ENCODE measurements at regions not wholly inside any gene's neighbourhood (a gene's known extent, or its start where the extent isn't known, plus 50 kb on each side); places are given as distances from the start of the nearest gene placed in this dataset.
"Not testable (repeated sequence)": the region's sequence is repeated elsewhere in the genome, so short reads cannot be mapped to it uniquely, and the experiment has no call there.

DNA sequence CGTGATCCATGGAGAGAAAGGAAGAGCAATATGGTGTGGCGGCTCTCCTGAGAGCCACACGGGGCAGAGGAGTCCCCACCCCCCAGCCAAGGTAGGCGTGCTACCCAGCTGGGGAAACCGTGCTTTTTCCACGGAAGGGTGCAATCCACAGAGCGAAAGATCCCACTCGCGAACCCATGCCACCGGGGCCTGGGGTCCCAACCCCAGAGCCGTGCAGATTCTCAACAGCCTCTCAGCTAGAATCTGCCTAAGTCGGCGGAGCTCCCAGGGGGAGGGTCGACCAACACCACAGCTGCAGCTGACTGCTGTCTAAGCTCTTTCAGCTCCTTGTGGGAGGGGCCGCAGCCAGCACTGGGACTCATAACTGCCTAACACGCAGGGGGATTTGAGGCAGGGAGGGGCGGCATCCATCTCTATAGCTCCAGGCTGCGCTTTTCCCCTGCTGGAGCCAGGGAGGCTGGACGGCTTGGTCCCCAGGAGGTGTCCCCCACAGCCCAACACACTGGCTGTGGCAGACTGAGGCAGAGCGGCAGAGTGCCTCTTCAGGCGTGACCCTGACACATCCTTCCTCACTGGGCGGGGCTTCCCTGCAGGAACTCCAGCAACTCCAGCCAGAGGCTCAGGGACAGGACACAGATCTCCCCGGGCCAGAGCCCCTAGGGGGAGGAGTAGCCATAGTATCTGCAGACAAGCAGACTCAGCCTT is 107.6 kb upstream of the ZBTB20 start:
- DNase-seq, result no peak

DNA sequence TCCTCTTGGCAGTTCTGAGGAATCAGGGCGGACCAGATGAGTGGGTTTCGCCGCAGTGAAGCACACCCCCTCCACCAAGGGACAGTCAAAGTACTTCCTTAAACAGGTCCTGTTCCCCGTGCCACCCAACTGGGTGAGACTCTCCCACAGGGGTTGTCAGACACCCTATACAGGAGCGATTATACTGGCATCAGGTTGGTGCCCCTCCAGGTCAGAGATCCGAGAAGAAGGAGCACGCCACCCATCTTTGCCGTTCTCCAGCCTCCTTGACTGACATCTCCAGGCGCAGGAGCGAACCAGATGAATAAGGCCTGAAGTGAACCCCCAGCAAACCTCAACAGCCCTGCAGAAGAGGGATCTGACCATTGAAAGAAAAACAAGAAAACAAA is 108.1 kb upstream of the ZBTB20 start:
- DNase-seq, result no peak

DNA sequence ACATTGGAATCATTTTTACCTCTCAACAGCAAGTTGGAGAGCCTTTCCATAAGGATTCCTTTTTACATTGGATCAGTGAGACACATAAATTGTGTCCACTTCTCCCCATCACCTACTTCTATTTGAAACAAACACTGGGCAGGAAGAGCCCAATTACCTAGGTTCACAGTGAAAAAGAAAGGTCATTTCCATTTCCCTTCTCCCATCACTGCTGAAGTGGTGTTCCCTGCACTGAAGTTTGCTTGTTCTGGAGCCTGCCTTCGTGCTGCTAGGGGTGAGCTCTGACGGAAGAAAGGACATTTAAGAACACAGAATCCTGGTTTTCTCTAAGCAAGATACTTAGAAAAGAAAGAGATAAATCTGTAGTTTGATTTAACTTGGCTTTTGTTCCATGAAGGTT is 123.8 kb upstream of the ZBTB20 start:
- no peak for DNase-seq

DNA sequence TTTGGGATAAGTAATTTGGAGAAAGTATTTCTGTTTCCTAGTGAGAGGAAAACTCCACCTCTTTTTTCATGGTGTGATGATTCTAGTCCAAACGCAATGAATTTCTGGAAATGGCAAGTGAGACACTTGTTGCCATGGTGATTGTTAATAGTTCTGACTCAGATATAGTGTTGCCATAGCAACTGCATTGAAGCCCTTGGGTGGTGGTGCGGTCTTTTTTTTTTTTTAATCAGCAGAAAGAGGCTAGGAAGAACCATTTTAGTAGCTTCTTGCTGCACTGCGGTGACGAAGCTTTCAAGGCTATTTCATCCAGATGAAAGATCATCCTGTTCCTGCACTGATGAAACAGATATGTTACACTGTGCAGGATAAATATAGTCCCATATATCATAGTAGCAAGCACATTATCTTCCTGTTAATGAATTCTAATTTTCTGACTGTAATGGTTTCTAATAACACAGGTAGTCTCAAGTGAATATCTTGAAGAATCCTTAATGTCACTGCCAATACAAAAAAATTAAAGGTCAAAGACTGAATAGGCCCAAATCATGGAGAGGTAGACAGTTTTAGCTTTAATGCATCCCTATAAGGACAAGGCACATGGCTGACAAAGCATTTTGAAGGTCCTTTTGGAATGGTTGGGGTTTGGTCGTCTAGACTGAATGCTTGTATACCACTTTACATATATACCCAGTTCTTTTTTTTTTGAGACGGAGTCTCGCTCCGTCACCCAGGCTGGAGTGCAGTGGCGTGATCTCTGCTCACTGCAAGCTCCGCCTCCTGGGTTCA is 125.1 kb upstream of the ZBTB20 start:
- peak; percentile 37 to 68 for DNase-seq

DNA sequence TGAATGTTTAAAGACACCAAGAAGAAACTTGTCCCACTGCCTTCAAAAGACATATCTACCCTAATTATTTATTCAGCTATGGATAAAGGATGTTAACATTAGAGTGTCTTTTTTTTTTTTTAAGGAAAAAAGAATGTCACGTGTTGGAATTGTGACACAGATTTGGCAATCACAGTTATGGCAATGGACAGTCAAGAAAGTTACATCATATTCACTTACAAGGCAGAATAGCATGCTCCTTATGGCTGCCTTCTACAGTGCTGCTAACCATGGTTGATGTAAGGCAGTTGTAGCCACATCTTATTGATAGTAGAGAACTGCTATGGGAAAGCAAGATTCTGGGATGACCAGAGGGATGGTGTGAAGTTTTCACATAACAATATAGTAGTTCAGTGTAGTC is 128.8 kb upstream of the ZBTB20 start:
- no peak for DNase-seq

DNA sequence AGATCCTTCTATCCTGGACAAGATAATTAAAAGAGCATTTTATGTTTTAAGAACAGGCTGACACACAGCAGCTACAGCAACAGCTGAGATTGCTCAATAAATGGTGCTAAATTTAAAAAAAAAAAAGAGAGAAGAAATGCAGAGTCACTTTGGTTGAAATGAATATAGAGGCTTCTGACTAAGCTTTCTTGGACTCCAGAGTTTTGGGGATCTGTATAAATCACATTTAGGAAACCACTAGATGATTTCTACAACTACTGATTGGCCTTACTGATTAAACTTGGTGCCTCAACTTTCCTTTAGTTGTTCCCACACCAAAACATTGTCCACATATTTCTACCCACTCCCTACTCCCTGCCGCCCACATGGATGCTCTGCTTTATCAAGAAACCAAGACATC is 132.9 kb upstream of the ZBTB20 start:
- DNase-seq, result no peak

DNA sequence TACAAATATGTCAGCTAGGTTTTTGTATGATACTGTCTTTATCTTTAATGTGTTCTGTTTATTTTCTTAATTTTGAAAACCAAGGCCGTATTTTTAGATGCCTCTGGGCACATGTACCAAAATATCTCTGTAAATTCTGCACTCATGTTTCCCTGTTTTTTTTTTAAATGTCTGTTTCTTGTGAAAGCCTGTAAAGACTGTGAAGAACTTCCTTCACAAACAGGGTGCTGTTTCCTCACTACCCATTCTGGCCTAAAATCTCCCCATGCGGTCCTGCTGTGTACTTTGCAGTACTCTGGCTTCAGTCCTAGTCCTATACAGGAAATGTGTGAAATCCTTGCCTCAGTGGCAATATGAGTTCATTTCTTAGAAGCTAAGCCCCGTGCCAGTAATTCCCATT is 133.4 kb upstream of the ZBTB20 start:
- DNase-seq, result no peak

DNA sequence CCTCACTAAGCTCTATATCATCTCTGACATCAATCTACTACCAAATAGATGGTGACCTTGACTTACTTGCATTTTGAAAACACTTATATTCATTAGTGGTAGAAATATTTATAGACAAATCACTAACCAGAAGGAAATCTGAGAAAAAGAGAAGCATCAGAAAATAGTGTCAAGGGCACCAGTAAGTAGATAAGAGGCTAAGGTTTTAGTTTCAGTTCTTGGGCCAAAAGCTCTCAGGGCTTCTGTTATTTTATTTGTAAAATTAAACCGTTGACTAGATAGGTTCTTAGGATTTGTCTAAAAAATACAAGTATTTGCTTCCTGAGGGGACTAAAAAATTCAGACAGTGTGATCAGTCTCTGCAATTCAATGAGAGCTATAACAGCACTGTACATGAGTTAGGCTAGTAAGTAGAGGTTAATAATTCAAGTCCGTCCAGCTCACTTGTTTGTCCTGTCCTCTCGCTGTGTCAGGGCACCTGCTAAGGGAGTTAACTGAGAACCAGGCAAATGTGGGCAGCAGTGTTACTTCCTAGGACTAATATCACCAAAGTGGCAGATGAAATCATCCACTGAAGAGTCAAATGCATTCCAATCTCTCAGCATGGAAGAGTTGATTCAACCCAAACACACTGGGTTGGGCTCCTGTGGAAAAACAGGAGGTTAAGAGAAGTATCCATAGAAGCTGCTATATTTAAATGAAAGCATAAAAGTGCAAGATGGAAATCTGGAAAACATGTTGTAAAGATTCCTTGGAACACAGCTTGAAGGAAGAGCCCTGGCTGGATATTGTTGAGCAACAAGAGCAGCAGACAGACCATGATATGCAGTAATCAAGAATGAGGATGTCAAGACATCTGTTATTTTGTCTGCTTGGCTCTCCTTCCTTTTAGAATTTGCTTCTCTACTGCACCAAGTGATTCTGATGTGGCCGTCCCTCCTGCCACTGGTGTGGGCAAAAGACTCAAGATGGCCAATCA is 134.9 kb upstream of the ZBTB20 start:
- DNase-seq, result no peak

DNA sequence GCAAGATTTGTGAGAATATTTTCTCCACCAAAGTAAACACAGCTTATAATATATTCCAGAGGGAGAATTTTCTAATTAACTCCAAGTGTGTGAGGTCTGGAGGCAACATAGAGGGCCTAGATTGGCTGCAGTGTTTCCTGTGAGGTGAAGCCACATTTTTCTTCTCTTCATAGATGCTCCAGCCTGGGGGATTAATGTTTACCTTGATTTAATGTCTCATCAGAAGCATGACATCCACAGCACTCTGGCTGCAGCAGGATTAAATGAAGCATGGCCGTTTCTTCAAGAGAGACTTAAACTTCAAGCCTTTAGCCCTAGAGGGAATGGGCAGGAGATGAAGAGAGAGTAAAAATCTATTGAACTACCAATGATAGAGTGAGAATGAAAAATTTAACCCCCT is 137.9 kb upstream of the ZBTB20 start:
- DNase-seq, result no peak

DNA sequence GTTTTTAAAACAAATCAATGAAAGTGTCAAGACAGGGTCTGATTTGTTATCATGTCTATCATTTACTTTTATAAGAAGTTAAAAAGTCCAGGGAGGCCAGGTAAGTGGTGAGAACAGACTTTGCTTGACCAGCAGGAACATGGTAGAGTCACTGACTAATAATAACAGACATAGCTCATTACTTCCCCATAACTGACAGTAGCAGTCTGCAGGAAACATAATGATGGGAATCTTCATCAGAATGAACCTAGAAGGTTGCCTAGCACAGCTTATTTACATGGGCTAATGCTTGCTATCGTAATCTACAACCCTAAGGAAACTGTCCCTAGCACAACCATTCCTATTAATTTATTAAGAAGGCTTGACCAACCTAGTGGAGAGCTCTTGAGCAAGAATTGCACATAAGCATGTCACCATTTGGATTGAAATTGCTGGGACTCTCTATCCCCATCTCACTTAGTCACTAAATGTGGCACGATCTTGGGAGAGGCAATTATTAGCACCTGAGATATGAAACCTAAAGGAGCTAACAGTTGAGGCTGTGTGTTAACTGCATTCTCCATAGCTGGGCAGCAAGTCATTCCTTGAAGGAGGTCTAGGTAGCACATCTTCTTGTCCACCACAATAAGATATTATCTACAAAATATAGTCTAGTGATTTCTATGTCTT is 139.6 kb upstream of the ZBTB20 start:
- DNase-seq, result no peak

DNA sequence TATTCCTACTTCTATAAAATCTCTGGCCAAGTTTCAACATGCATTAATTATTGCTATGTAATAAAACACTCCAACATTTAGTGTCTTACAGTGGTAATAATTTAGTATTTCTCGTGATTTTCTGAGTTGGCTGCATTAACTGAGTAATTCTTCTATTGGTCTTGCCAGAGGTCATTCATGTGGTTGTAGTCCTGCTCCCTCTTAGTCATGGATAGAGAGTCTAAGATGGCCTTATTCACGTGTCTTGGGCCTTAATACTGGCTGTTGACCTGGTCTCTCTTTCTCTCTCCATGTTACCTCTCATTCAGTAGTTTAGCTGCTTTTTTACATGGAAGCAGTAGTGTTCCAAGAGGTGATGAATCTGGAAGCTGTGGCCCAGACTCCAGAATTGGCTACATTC is 140.1 kb upstream of the ZBTB20 start:
- DNase-seq, result no peak

DNA sequence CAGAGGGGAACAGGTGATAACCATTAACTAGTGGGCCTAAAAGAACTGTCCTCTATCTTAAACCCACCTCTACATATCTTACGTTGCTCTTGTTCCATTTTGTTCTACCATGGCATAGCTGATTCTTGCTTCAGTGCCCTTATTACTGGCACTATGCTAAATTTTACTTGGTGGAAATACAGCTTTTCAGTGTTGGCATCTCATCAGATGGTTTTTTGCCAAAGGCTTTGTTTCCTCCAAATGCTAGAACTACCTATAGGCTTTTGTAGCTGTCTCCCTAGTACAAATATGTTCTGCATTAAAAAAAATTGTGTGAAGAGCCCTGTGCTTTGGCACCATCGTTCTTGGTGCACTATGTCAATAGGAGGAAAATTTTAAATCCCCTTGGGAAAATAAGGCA is 145.0 kb upstream of the ZBTB20 start:
- no peak for DNase-seq

DNA sequence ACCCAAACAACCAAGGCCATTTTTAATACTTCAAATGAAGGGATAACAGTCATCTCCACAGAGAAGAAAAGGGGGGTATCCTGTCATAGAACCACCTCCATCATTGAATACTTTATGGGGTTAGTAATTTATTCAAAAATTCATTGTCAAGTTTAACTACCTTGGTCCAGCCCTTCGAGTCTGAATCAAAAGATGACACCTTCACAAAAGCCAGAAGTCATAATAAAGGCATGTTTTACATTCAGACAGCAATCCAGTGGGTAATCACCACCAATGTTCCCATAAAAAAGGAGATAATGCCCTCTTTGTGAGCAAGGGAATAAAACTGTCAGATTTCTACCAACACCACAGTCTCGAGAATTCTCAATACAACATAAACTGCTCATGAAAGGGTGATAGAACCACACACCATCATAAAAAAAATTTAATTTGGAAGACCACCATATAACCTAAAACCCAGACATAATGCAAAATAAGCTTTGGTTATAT is 145.6 kb upstream of the ZBTB20 start:
- DNase-seq, result no peak

DNA sequence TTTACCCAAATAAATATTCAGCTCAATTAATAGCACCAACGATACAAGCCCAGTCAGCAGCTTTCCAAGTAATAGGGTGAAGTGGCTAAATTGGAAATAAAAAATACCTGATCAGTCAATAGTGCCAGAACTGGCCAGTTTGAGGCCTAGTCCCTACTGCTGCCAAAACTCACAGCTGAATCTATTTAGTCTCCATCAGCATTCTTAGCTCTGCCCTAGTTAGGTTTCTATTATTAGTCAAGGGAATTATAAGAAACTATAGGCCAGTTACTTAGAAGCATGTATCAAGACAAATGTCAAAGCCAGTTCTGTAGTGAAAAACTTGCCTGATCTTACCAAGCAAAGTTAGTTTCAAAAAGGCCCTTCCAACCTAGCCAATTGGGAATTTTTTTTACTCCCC is 146.2 kb upstream of the ZBTB20 start:
- no peak for DNase-seq

DNA sequence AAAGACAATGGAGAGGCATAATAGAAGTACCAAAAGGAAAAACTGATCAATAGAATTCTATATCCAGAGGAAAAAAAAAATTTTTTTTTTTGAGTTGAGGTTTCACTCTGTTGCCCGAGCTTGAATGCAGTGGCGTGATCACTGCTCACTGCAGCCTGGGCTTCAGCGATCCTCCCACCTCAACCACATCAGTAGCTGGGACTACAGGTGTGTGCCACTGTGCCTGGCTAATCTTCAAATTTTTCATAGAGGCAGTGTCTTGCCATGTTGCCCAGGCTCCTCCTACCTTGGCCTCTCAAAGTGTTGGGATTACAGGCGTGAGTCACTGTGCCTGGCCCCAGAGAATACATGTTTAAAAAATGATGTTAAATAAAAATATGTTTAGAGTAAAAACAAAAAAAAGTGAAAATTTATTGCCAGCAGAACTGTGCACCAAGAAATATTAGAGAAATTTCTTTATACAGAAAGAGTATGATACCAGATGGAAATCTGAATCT is 154.3 kb upstream of the ZBTB20 start:
- DNase-seq, result no peak

DNA sequence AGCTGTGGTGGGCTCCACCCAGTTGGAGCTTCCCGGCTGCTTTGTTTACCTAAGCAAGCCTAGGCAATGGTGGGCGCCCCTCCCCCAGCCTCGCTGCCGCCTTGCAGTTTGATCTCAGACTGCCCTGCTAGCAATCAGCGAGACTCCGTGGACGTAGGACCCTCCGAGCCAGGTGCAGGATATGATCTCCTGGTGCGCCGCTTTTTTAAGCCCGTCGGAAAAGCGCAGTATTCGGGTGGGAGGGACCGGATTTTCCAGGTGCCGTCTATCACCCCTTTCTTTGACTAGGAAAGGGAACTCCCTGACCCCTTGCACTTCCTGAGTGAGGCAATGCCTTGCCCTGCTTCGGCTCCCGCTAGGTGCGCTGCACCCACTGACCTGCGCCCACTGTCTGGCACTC is 170.9 kb upstream of the ZBTB20 start:
- not testable (repeated sequence) for DNase-seq

DNA sequence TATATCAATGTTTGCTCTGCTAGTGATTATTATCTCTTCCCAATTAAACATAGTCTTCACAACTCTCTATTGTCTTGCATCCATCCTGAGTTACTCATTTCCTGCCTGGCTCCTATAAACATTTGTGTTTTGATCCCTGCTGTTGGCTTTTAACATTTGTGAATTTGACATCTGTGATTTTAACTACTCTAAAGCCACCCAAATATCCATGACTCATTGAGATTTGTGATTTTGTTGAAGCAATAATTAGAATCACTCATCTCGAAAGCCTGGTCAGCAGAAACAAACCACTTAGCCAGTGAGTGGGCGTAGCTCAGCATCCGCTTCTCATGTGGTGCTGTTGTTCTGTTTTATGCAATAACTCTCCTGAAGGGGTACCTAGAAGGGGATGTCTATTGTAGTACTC is 174.3 kb upstream of the ZBTB20 start:
- no peak for DNase-seq

DNA sequence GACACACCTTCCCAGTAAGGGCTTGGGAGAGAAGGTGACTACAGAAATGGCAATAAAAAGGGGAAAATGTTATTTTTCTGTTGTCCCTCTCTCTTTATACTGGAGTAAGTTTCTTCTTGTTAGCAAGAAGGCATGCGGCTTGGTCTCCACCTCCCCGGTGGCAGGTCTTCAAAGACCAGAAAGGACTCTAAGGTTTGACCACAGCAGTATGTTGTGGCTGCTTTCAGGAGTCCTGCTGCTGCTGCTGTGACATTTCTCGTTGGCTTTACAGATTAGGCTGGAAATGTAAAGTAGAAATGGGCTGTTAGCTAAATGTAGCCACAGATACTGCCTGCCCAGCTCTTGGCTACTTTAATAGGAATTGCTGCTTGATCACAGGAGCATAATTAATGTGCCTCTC is 175.8 kb upstream of the ZBTB20 start:
- DNase-seq, result no peak

DNA sequence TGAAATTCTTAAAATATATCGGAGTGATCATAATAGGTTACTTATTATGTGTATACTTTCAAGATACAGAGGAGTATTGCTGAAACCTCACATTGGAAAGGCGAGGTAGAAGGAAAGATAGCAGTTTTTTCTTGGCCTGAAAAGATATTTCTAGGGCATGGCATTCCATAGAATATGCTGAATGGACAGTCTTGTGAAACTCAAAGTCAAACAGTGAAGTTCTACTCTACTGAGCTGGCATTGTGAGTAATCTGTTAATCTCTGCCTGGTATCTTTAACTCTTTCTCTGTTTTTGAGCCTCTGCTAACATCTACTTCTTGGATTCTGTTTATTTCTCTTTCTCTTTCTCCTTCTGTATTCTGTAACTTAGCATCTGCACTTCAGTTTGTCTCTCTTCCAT is 176.3 kb upstream of the ZBTB20 start:
- DNase-seq, result no peak

DNA sequence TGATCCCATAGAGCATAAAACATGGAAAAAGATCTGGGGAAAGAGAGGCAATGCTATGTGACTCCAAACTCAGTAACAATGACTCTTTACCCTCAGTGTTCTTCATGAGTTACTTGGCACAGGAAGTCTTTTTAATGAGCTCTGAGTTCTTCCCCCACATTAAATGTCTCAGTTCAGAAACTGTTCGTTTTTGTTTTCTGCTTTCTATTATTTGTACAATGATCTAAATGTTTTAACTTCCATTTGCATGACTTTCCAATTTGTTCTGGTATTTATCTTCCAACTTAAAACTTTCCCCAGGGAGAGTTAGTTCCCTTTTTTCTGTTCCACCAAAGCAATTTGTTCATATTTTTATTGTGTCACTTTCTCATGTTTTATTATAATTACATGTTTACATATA is 177.0 kb upstream of the ZBTB20 start:
- no peak for DNase-seq

DNA sequence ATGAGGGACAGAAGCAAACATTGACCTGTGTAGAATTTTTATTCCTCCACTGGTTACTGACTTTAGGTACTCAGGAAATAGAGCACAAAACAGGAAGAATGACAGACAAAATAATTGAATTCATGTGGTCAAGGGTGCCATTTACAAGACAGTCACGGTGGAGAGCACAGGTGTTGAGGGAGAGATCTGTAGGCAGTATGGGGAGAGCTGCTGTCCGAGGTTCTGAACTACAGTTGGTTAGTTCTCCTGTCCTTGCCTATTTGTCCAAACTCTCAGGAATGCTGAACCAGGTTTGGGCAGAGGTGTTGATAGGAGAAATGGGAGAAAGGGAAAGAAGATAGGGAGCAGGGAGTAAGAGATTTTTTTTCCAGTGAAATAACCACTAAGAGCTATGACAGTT is 178.5 kb upstream of the ZBTB20 start:
- DNase-seq, result no peak

DNA sequence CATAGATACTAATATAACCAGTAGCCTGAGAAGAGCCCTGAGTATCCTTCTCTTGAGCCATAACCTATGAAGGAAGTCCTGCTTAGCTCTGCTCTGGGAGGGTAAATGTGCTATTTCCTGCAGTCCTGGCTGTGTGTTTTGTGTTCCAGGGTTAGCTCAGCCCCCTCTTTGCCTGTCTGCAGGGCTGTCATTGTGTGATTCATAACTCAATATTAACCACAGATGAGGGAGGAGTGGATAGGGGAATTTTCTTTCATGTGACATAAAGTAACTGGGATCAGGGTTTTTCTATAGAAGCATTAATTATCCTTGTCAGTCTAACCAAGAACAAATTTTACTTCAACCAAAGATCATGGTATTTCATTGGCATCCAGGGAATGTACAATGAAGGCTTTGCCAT is 183.3 kb upstream of the ZBTB20 start:
- DNase-seq, result no peak

DNA sequence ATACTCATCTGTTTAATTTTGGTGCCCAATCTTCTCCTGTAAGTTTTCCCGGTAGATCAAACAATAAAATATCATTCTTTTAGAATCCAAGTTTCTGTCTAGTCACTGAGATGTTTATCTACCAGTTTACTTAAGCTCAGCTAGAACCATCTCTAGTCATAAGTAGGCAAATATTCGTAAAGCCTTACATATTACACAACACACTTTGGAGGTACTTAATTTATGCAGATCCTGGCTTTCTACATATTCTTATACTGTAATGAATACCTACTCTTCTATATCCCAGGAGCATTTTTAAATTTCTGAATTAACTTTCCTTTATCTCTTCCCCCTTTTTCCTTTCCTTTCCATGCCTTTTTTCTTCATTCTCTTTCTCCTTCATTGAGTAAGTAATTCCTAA is 185.9 kb upstream of the ZBTB20 start:
- DNase-seq, result no peak
